Dendritic cell treated with granulocyte-macrophage colony-stimulating factor and Interleukin-4, amounts not matched to agents 40 ng/mL and 50 ng/mL, for 4 days (primary cell): ENCODE measurements at regions not wholly inside any gene's neighbourhood (a gene's known extent, or its start where the extent isn't known, plus 50 kb on each side); places are given as distances from the start of the nearest gene placed in this dataset.

Source experiments
- H3K27ac Mint-ChIP-seq: one replicate; pipeline ENCODE4 v1.8.0; 2022; ENCODE audit warnings: mild to moderate bottlenecking, mixed read lengths
- H3K27me3 Mint-ChIP-seq: one replicate; pipeline ENCODE4 v1.8.0; 2022; ENCODE audit warnings: mild to moderate bottlenecking, mixed read lengths
- H3K36me3 Mint-ChIP-seq: one replicate; pipeline ENCODE4 v1.8.0; 2022; ENCODE audit warnings: low read depth, mixed read lengths
- H3K4me1 Mint-ChIP-seq: one replicate; pipeline ENCODE4 v1.8.0; 2022; ENCODE audit warnings: low read depth, mixed read lengths
- H3K4me3 Mint-ChIP-seq: one replicate; pipeline ENCODE4 v1.8.0; 2022; ENCODE audit warnings: mild to moderate bottlenecking, moderate library complexity, mixed read lengths
- H3K9me3 Mint-ChIP-seq: one replicate; pipeline ENCODE4 v1.8.0; 2022; ENCODE audit warnings: mixed read lengths
- intact Hi-C: fragments of 100-400 bp; cut with micrococcal nuclease; formaldehyde crosslinking; loops from one replicate; pipeline ENCODE4 v1.15.0; 2022

GRCh38 chr4:8921465-8921864 lies 49.8 kb upstream of the HMX1 start:
- H3K27me3 Mint-ChIP-seq = peaks cover 8% of the 10 kb centered on the region

More at GRCh38 chr4:8921465-8921864, 49.8 kb upstream of the HMX1 start:
- H3K9me3 Mint-ChIP-seq = peaks cover 12% of the 10 kb centered on the region
- H3K27ac Mint-ChIP-seq = no peak overlapping the region
- H3K4me1 Mint-ChIP-seq = no peaks in the 10 kb centered on the region
- intact Hi-C loops = no loop called here
- H3K4me3 Mint-ChIP-seq = no peak overlapping the region
- no peaks in the 10 kb centered on the region for H3K36me3 Mint-ChIP-seq
